ENCODE measurements at regions not wholly inside any gene's neighbourhood (a gene's known extent, or its start where the extent isn't known, plus 50 kb on each side); places are given as distances from the start of the nearest gene placed in this dataset.

- TF ChIP-seq CTCF (IDR thresholded peaks at IDR 0.05; ENCODE audit: low read length), result no peak
- TF ChIP-seq EZH2 (optimal IDR thresholded peaks at IDR 0.05; ENCODE audit: low read depth, low read length), result no peak
Observed at GRCh38 chr4:160009656-160010493, 907.0 kb downstream of the RAPGEF2 start.

Data from MM.1S (cell line).